GM19351 (cell line): ENCODE measurements at regions not wholly inside any gene's neighbourhood (a gene's known extent, or its start where the extent isn't known, plus 50 kb on each side); places are given as distances from the start of the nearest gene placed in this dataset.
"Not testable (repeated sequence)": the region's sequence is repeated elsewhere in the genome, so short reads cannot be mapped to it uniquely, and the experiment has no call there.

Experiments
- ATAC-seq: cut with Tn5 transposase; IDR thresholded peaks from one replicate; pipeline ENCODE4 v1.9.1; 2021; ENCODE audit warnings: mild to moderate bottlenecking, moderate library complexity; ENCODE audit not compliant: unreplicated experiment

DNA sequence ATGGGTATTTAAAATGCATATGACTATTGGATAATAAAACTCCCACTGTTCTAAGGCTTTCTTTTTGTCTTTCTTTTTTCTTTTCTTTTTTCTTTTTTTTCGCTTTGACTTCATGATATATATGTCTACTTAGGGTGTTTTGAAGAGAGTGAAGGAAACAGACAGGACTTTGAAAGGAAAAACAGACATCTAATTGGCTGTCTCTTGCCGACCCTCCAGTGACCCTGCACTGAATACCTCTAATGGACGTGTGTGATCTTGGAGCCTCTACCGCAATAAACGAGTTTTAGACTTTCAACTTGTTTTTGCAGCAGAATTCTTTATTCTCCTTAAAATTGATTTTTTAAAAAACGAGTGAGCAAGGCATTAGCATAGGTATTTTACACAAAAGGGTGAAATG is 158.1 kb upstream of the NR2F2 start:
- ATAC-seq = no peak

DNA sequence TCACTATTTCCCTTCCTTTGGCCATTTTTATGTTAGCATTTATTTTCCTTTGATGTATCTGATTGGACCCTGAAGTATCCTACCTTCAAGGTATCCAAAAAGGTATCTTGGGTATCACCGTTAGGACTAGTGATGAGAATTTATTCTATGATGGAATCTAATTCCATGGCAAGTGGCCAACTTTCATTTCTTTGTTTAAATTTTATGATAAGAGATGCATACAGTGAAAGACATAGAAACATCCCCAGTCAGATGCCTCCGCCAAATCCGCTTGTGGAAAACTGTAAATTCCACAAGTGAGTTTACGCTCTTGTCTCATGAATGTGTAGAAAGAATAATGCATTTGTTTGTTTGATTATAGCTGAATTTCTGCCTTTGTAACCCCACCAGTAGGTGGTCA is 153.7 kb upstream of the NR2F2 start:
- no peak for ATAC-seq

- no peak for ATAC-seq
Observed at GRCh38 chr15:96177279-96177678, 153.2 kb upstream of the NR2F2 start.

GRCh38 chr15:96180087-96180748 is 150.3 kb upstream of the NR2F2 start:
- no peak for ATAC-seq

GRCh38 chr15:96181217-96181616 is 149.3 kb upstream of the NR2F2 start:
- no peak for ATAC-seq

DNA sequence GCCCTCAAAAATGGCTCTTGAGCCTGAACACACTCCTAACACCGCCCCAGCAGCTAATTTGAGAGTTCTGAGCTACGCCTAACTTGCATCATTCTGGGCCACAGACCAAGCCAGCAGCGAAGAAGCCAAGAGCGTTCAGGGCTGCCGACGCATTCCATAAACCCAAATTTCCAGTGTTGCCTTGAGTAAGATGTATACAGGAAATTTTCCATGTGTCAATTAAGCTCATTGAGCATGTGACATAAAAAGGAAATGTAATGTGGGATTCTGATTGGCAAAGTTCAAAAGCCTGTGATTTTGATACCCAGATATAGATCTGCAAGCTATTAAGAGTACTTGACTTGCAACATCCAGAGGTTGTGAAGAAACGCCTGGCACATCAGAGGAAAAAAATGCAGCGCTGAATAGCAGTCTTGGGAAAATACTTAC is 148.6 kb upstream of the NR2F2 start:
- ATAC-seq = no peak

GRCh38 chr15:96182736-96183513 is 147.6 kb upstream of the NR2F2 start:
- no peak for ATAC-seq

GRCh38 chr15:96183514-96183850 is 147.0 kb upstream of the NR2F2 start:
- no peak for ATAC-seq

DNA sequence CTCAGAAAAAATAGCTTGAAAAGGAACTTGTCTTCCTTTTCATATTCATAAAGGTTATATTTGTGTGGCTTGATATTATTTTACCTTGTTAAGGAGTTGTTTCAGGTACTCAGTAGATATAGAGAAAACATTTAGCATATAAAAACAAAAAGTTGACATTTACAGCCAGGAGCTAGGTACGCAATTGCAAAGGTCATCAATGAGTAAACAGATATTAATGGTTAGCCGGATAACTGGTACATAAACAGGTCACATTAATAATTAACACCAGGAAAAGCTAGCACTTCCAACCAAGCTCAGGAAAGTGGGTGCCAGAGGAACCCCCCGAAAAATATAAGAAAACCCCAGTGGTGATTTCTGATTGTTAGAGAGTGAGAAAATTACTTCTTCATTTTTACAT is 146.6 kb upstream of the NR2F2 start:
- ATAC-seq = no peak

DNA sequence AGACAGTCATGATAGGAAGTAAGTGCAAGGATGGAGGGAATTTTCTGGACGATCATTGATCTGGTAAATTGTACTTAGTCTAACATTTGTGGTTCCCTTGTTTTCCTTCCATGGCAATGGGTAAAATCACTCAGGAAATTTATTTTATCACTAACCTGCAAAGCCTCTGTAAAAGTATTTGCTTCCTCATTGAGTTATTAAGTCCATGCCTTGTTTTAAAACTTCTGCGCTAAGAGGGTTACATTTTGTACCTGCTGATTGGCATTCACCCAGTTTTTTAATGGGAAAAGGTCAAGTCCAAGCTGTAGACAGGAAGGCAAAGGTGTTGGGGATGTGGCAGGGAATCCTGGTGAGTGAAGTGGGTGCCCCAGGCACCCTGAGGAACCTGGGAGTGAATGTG is 146.2 kb upstream of the NR2F2 start:
- no peak for ATAC-seq

DNA sequence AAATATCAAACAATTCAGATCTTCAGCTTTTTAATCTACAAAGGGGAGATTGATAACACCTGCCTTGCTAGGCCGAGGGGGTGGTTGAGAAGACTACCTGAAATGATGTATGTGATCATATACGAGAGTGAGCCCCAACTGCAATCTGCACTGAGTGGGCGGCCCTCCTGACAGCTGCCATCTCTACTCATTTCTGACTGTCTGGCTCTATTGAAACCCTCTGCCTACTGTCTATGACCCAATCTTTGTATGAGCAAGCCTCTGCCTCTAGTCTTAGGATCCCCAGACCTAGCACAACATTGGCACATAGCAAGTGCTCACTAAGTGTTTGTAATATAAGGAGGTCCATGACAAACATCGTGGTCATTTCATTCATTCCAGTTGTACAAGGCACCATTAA is 144.4 kb upstream of the NR2F2 start:
- no peak for ATAC-seq

DNA sequence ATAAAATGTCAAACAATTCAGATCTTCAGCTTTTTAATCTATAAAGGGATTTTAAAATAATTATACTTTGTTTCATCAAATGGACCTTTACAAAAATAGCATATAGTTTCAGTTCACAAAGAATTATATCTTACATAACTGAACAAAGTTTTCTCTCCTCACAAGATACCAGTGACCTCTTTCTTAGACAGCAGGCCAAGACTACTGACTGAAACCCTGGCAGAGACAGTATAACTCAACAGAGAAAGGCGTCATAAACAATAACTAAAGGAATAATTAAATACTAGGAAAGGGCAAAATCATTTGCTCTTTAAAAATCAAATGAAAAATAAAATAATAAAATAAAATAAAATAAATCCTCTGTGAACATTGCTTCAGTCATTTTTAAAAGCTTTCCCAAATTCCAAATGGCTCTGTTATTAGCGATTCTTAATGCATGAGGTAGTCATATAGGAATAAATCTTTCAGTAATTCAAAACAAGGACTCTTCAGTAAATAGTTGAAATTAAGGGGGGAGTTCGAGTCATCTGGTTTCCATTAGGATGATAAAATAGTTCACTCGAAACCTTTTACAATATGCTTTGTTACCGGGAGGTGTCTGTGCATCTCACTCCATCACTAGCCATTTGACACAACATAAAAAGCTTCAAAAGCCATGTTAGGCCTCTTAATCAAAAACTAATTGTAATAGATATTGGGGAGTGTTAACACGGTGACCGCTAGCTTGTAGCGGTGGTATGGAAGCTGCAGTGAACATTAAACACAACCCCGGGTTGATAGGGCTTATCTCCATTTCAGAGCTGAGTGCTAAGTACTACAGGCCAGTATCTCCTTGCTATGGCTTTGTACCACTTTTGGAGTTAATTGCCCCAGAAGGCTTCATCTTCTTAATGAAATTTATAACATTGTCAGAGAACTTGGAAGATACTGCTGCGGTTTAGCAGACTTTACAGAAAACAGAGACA is 142.9 kb upstream of the NR2F2 start:
- no peak for ATAC-seq

DNA sequence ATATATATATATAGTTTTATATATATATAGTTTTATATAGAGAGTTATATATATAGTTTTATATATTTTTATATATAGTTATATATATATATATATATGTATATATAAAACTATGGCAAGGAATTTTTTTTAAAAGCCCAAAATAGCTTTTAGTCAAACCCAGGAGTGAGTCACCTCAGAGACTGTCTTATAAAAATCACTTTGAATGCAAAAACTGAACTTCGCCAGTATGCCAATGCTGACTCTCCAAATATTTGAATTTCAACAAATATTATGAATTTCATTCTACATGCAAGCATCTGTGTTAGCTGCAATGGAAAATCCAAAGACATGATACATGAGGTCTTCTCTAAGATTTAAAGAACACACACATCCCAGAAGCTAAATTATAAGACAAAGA is 132.8 kb upstream of the NR2F2 start:
- no peak for ATAC-seq

- no peak for ATAC-seq
Observed at GRCh38 chr15:96199111-96199510, 131.4 kb upstream of the NR2F2 start.

DNA sequence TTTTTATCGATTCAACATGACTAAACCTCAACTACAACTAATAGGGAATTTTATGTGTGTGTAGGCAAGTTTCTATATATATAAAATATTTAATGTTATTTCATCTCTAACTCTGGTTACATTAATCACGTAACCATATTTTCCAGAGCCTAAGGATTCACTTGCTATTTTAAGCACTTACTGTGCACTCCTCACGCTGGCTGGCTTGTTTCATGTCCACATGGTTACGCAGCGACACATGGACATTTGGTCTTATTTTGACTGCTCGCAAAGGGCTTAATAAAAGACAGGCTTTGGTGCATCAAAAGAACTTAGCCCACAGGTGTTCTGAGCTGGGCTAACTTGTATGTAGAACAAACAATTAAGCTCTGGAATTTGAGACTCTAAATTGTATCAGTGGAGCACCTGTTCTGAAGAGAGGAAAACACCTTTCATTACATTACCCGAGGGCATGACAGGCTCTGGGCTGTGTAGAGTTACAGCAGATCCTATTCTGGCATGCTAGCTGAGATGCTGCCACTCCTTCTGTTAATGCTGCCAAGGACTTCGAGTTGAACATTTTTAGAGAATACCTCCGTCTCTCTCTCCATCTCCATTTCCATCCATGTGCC is 130.0 kb upstream of the NR2F2 start:
- no peak for ATAC-seq

- no peak for ATAC-seq
Observed at GRCh38 chr15:96201696-96202095, 128.8 kb upstream of the NR2F2 start.

GRCh38 chr15:96205588-96205987 is 124.9 kb upstream of the NR2F2 start:
- not testable (repeated sequence) for ATAC-seq

DNA sequence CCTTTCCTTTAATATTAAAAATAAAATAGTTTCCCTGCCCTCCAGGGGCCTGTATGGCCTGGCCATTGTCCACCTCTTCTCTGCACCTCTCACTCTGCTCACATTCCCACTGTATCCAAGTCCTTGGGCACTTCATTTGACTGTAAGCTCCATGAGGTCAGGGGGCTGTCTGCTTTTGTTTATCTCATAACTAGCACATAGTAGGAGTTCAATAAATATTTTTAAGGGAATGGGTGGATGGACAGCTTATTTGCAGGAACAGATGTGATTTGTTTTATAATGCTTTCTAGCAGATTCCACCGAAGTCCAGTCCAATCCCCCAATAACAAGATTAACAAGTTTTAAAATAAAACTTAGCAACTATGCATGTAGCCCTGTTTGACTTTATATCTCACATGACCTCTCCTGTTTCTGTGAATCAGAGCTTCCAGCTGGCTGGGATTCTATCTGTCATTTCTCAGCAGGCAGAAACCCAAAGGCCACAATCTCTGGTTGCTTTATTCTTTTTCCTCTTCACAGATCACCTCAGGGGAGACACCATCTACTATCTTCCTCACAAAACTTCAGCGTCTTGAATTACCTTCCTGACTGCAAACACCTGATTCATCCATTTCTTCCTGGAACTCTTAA is 123.0 kb upstream of the NR2F2 start:
- ATAC-seq = no peak

DNA sequence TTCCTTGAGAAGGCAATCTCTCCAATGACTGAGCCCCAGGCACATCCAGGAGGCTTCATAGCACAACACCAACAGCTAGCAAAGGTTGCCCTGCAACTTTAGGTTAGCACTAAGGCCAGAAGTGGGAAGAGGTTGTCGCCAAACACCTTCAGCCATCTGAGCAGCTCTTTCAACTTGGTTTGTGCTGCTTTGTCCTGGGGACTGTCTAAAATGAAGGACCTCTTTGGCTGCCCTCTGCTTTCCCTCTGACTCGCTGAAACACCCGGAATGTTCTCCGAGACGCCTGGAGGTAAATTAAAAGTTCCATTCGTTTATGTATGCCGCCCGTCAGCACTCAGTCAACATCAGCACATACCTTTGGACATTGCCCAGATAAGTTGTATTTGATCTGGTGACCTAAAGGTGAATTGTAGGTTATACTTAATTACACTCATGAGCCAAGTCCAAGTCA is 121.2 kb upstream of the NR2F2 start:
- ATAC-seq = no peak

DNA sequence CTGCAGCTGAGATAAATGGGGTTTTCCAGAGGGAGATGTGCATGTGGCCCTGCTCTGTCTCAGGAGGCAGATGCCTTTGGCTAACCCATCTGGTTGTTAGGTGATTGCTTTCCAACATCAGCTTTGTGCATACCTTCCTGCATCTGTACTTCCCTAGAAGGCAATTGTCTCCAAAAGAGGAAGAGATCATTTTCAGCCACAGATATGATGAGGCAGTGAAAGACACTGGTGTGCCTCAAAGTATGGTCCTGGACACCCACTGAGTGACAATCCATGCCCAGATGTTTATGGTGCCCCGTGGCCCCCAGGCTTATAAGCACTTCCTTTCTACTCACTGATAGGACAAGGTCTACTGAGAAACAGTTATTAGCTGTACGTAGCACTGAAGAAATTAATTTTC is 117.5 kb upstream of the NR2F2 start:
- ATAC-seq = no peak

- no peak for ATAC-seq
Observed at GRCh38 chr15:96213896-96214295, 116.6 kb upstream of the NR2F2 start.
